ENCODE measurements at regions not wholly inside any gene's neighbourhood (a gene's known extent, or its start where the extent isn't known, plus 50 kb on each side); places are given as distances from the start of the nearest gene placed in this dataset.

- no peak for TF ChIP-seq ZBTB11 (CRISPR knock-in tag; IDR thresholded peaks at IDR 0.05)
- TF ChIP-seq PCBP2 (IDR thresholded peaks at IDR 0.05; ENCODE audit: low read depth, low read length, poor library complexity, severe bottlenecking): no peak
- no peak for TF ChIP-seq ZBTB49 (CRISPR knock-in tag; IDR thresholded peaks at IDR 0.05; ENCODE audit: borderline replicate concordance)
- TF ChIP-seq IRF9 (tag; IDR thresholded peaks at IDR 0.05): no peak
Observed at GRCh38 chr2:185318271-185318724, 420.3 kb upstream of the FSIP2 start (continued).
